WTC11 (cell line): ENCODE measurements at regions not wholly inside any gene's neighbourhood (a gene's known extent, or its start where the extent isn't known, plus 50 kb on each side); places are given as distances from the start of the nearest gene placed in this dataset.

Experiments used
- ATAC-seq: fragments of 200-7000 bp; cut with Tn5 transposase; 2 replicates; pipeline ENCODE4 v1.10.0; 2021; ENCODE audit warnings: mild to moderate bottlenecking, moderate library complexity
- CTCF ChIA-PET: fragments of 300-600 bp; sonication (Branson Sonifier 250); formaldehyde crosslinking; loops from one replicate; lab custom pipeline; 2021; ENCODE audit warnings: antibody characterized with exemption; lab: Charles Lee
- POLR2A ChIA-PET: fragments of 350-600 bp; sonication (Branson Sonifier 250); formaldehyde crosslinking; loops from one replicate; lab custom pipeline; 2021; ENCODE audit warnings: antibody characterized with exemption; lab: Charles Lee
- DNase-seq: peaks from one replicate; pipeline ENCODE4 v3.0.0; 2021; ENCODE audit warnings: low spot score
- H3K27ac Mint-ChIP-seq: 2 replicates; pipeline ENCODE4 v1.8.0; 2021; ENCODE audit warnings: mixed read lengths
- H3K27me3 Mint-ChIP-seq: 2 replicates; pipeline ENCODE4 v1.8.0; 2021; ENCODE audit warnings: low read depth, mild to moderate bottlenecking, moderate library complexity, mixed read lengths
- H3K36me3 Mint-ChIP-seq: 2 replicates; pipeline ENCODE4 v1.8.0; 2021; ENCODE audit warnings: mixed read lengths
- H3K4me1 Mint-ChIP-seq: 2 replicates; pipeline ENCODE4 v1.8.0; 2022; ENCODE audit warnings: mixed read lengths
- H3K4me3 Mint-ChIP-seq: 2 replicates; pipeline ENCODE4 v1.8.0; 2021; ENCODE audit warnings: mild to moderate bottlenecking, moderate library complexity, mixed read lengths
- H3K9me3 Mint-ChIP-seq: 2 replicates; pipeline ENCODE4 v1.8.0; 2021; ENCODE audit warnings: mixed read lengths
- AR ChIP-seq: fragments of 250-450 bp; sonication (Bioruptor Pico); IDR thresholded peaks from 2 replicates; pipeline ENCODE4 v1.9.0; 2021; ENCODE audit warnings: mild to moderate bottlenecking
- ARID4B ChIP-seq: sonication (generic); formaldehyde crosslinking; IDR thresholded peaks from 2 replicates; pipeline ENCODE4 v1.8.0; 2023; ENCODE audit warnings: missing genetic modification reagents, mild to moderate bottlenecking, borderline replicate concordance
- EMX1 ChIP-seq: fragments of 250-450 bp; sonication (Bioruptor Pico); IDR thresholded peaks from 2 replicates; pipeline ENCODE4 v1.8.0; 2021; ENCODE audit warnings: mild to moderate bottlenecking
- ERG ChIP-seq: fragments of 250-450 bp; sonication (Bioruptor Pico); IDR thresholded peaks from 2 replicates; pipeline ENCODE4 v1.8.0; 2021; ENCODE audit warnings: mild to moderate bottlenecking
- FOXJ3 ChIP-seq: sonication (generic); formaldehyde crosslinking; IDR thresholded peaks from 2 replicates; pipeline ENCODE4 v1.9.0; 2021; ENCODE audit warnings: missing genetic modification reagents, mild to moderate bottlenecking, borderline replicate concordance
- KAT7 ChIP-seq: sonication (generic); formaldehyde crosslinking; IDR thresholded peaks from 2 replicates; pipeline ENCODE4 v1.8.1; 2023; ENCODE audit warnings: missing genetic modification reagents, mild to moderate bottlenecking, borderline replicate concordance
- NFATC4 ChIP-seq: fragments of 250-450 bp; sonication (Bioruptor Pico); IDR thresholded peaks from 2 replicates; pipeline ENCODE4 v1.9.0; 2021; ENCODE audit warnings: mild to moderate bottlenecking
- NFYB ChIP-seq: sonication (generic); formaldehyde crosslinking; conservative IDR thresholded peaks from 2 replicates; pipeline ENCODE4 v1.8.0; 2022; ENCODE audit warnings: low read depth, missing genetic modification reagents
- USF2 ChIP-seq: sonication (generic); formaldehyde crosslinking; IDR thresholded peaks from 2 replicates; pipeline ENCODE4 v1.8.1; 2023; ENCODE audit warnings: mild to moderate bottlenecking, missing genetic modification reagents, moderate library complexity
- ZNF425 ChIP-seq: fragments of 250-450 bp; sonication (Bioruptor Pico); conservative IDR thresholded peaks from 2 replicates; pipeline ENCODE4 v1.9.0; 2021; ENCODE audit warnings: mild to moderate bottlenecking
- ZNF512 ChIP-seq: sonication (generic); formaldehyde crosslinking; IDR thresholded peaks from 2 replicates; pipeline ENCODE4 v1.8.1; 2022; ENCODE audit warnings: missing genetic modification reagents, borderline replicate concordance
- ZNF532 ChIP-seq: fragments of 250-450 bp; sonication (Bioruptor Pico); IDR thresholded peaks from 2 replicates; pipeline ENCODE4 v1.9.0; 2021; ENCODE audit warnings: mild to moderate bottlenecking, borderline replicate concordance
- ZNF671 ChIP-seq: fragments of 250-450 bp; sonication (Bioruptor Pico); IDR thresholded peaks from 2 replicates; pipeline ENCODE4 v1.8.0; 2021; ENCODE audit warnings: mild to moderate bottlenecking

- TF ChIP-seq ZNF532 (CRISPR knock-in tag): no peak
- TF ChIP-seq FOXJ3 (CRISPR knock-in tag): no peak
- TF ChIP-seq USF2 (CRISPR knock-in tag): no peak
Observed at GRCh38 chr6:26272171-26272637, 92.8 kb upstream of the BTN3A2 start (continued).

- Mint-ChIP-seq H3K27ac (no peak overlapping the region), H3K4me1 (peaks cover 34% of the 10 kb centered on the region), H3K27me3 (no peaks in the 10 kb centered on the region), H3K36me3 (0 out of 2 replicates have a peak, but pooled peaks cover under 1% of the 10 kb centered on the region), H3K4me3 (no peak overlapping the region), H3K9me3 (no peaks in the 10 kb centered on the region)
- TF ChIP-seq KAT7 (no peak), NFATC4 (CRISPR knock-in tag) (peak; percentile 66; the same call in 1 of the 2 replicates), ZNF671 (CRISPR knock-in tag) (peak; percentile 84; the same call in 1 of the 2 replicates), ZNF425 (CRISPR knock-in tag) (peak; percentile 25; the same call in 1 of the 2 replicates), ERG (CRISPR knock-in tag) (peak; percentile 67), AR (CRISPR knock-in tag) (peak; percentile 62; the same call in 1 of the 2 replicates), NFYB (CRISPR knock-in tag) (no peak), ARID4B (CRISPR knock-in tag) (no peak), EMX1 (CRISPR knock-in tag) (peak; percentile 82; the same call in 1 of the 2 replicates), ZNF512 (CRISPR knock-in tag) (no peak)
- no peak for ATAC-seq
- CTCF ChIA-PET: interaction anchor here (1.4 to 1.8 kb wide), 4 partner anchors 16 to 98 kb away, joined by 3 to 6 read pairs (median 5); no protein-coding TSS in a partner anchor
- no peak for DNase-seq
- POLR2A ChIA-PET: interaction anchor here (0.6 to 10.5 kb wide), 30 partner anchors 7 to 1619 kb away, joined by 3 to 190 read pairs (median 11); a partner anchor contains a TSS
Observed at GRCh38 chr6:26273673-26274588, 91.1 kb upstream of the BTN3A2 start.
